Mesodermal cell (in vitro differentiated cells): ENCODE measurements at regions not wholly inside any gene's neighbourhood (a gene's known extent, or its start where the extent isn't known, plus 50 kb on each side); places are given as distances from the start of the nearest gene placed in this dataset.
A peak's percentile ranks its signal among the peaks of the same experiment; 100 is the strongest.

ENCODE experiments used
- H3K27ac ChIP-seq: 2 replicates; pipeline ENCODE4 v1.7.0; 2013; ENCODE audit warnings: mild to moderate bottlenecking, low read depth, low read length, moderate library complexity; ENCODE audit not compliant: severe bottlenecking
- H3K36me3 ChIP-seq: 2 replicates; pipeline ENCODE4 v1.7.1; 2013; ENCODE audit warnings: mild to moderate bottlenecking, low read length, moderate library complexity; ENCODE audit not compliant: control insufficient read depth, insufficient read depth
- H3K4me1 ChIP-seq: one replicate; pipeline ENCODE4 v1.7.1; 2013; ENCODE audit warnings: mild to moderate bottlenecking, low read length; ENCODE audit not compliant: insufficient read depth, control insufficient read depth, poor library complexity, severe bottlenecking
- H3K4me3 ChIP-seq: 2 replicates; pipeline ENCODE4 v1.7.0; 2013; ENCODE audit warnings: low read length, control low read depth, mild to moderate bottlenecking; ENCODE audit not compliant: insufficient read depth, poor library complexity, severe bottlenecking; ENCODE audit errors: extremely low read depth
- H3K9me3 ChIP-seq: 2 replicates; pipeline ENCODE4 v1.7.1; 2013; ENCODE audit warnings: mild to moderate bottlenecking, low read length, moderate library complexity; ENCODE audit not compliant: control insufficient read depth
- WGBS, 2 experiments: methylation state at CpG; one replicate each; pipeline ENCODE4 v1.1.5; 2013; ENCODE audit warnings: missing lambda C conversion rate in 2 of 2; ENCODE audit not compliant: insufficient coverage in 2 of 2; 5-methylcytosine and 5-hydroxymethylcytosine counted together

GRCh38 chr2:236942554-236942953 lies 143.1 kb upstream of the COPS8 start:
- Histone ChIP-seq H3K9me3 (no peaks in the 10 kb centered on the region), H3K4me1 (peaks cover 4% of the 10 kb centered on the region), H3K27ac (no peak overlapping the region), H3K4me3 (no peak overlapping the region), H3K36me3 (no peaks in the 10 kb centered on the region)
- WGBS, 2 experiments, result no CpG with 5 or more reads among the region's 4 CpGs

- Histone ChIP-seq H3K4me1 (peaks cover 4% of the 10 kb centered on the region), H3K4me3 (no peak overlapping the region), H3K36me3 (no peaks in the 10 kb centered on the region), H3K9me3 (no peaks in the 10 kb centered on the region), H3K27ac (no peak overlapping the region)
- WGBS, 2 experiments, result 92 to 97% methylated on average over 3 to 6 of the region's 6 CpGs
These were observed 142.6 kb upstream of the COPS8 start for GRCh38 chr2:236943068-236943467.

DNA sequence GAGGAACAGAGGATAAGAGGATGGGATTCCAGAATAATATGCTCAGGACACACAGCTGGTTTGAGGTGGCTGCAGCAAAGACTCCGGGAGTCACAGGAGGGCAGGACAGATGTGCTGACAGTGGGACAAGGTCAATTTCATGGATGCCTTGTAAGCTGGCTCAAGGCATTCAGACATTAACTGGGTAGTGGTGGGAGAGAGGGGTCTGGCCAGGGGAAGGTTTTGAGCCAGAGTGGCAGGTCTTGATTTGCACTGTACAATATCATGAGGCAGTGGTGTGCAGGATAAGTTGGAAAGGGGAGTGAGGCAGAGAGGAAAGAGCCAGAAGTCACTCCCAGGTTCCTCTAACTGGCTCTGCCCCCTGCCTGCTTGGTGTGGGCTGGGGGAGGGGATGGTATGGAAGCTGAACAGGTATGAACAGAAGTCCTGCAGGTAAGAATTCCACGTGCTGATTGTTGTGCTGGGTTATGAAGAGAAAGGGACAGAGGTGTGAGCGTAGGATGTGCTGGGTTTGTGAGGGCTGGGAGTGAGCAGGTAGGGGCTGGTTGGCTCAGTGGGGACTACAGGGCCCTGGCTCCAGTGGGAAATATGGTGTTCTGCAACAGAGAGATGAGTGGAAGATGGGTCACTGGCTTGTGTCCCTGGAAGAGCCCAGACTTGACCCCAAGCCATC lies 141.7 kb upstream of the COPS8 start:
- Histone ChIP-seq H3K27ac (no peak overlapping the region), H3K4me1 (peaks cover 4% of the 10 kb centered on the region), H3K4me3 (no peak overlapping the region), H3K9me3 (no peaks in the 10 kb centered on the region), H3K36me3 (no peaks in the 10 kb centered on the region)
- WGBS, 2 experiments, result 78 to 93% methylated on average over 3 of the region's 3 CpGs

GRCh38 chr2:236944561-236944960 lies 141.1 kb upstream of the COPS8 start:
- Histone ChIP-seq H3K27ac (no peak overlapping the region), H3K36me3 (no peaks in the 10 kb centered on the region), H3K4me3 (no peak overlapping the region), H3K9me3 (no peaks in the 10 kb centered on the region), H3K4me1 (peaks cover 4% of the 10 kb centered on the region)
- WGBS, 2 experiments, result 84% methylated on average over 3 to 5 of the region's 7 CpGs

- WGBS, 2 experiments, result 92 to 93% methylated on average over 2 to 6 of the region's 6 CpGs
- Histone ChIP-seq H3K27ac (no peak overlapping the region), H3K9me3 (no peaks in the 10 kb centered on the region), H3K4me3 (no peak overlapping the region), H3K36me3 (no peaks in the 10 kb centered on the region), H3K4me1 (peaks cover 4% of the 10 kb centered on the region)
These were observed 140.2 kb upstream of the COPS8 start for GRCh38 chr2:236945431-236946016.

DNA sequence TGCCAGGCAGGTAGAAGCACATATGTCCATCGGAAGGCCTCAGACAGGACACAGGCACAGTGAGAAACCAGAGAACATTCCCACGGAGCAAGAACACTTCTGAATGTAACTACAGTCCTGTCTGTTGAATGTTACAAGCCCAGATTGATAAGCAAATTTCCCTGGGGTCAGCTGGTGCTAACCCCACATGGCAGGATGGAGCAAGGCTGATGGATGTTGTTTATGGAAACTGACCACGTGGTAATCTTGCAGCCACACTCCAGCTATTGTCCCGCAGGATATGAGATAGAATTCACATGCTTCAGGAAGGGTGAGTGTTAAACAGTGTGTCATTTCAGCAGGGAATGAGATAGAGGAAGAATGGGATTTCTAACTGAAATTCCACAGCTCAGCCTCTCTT lies 138.8 kb upstream of the COPS8 start:
- Histone ChIP-seq H3K4me1 (no peaks in the 10 kb centered on the region), H3K27ac (peak overlapping the region; percentile 43), H3K9me3 (no peaks in the 10 kb centered on the region), H3K36me3 (no peaks in the 10 kb centered on the region), H3K4me3 (no peak overlapping the region)
- WGBS, 2 experiments, result 62 to 71% methylated on average over 4 of the region's 4 CpGs

DNA sequence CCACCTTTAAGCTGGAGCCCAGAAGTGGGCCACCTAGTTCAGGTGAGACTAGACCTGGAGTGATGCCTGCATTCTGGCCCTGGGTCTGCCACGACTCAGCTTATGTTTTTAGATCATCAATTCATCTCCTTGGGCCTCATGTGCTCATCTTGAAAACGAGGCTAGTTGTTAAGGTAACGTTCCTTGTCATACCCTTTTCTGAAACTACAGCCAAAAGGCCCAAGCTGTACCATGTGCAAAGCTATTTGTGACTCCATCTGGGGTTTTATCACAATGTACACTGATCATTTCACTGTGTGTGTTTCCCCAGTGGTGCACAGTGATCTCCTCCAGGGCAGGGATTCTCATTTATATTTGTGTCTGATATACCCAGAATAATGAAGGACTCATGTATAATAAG lies 138.4 kb upstream of the COPS8 start:
- Histone ChIP-seq H3K27ac (peak overlapping the region; percentile 43), H3K9me3 (no peaks in the 10 kb centered on the region), H3K4me3 (no peak overlapping the region), H3K4me1 (no peaks in the 10 kb centered on the region), H3K36me3 (no peaks in the 10 kb centered on the region)
- 90 to 100% methylated on average over 3 of the region's 3 CpGs for WGBS, 2 experiments

- Histone ChIP-seq H3K9me3 (no peaks in the 10 kb centered on the region), H3K4me1 (no peaks in the 10 kb centered on the region), H3K4me3 (no peak overlapping the region), H3K27ac (no peak overlapping the region), H3K36me3 (no peaks in the 10 kb centered on the region)
- WGBS, 2 experiments, result 95 to 97% methylated on average over 6 to 9 of the region's 9 CpGs
These were observed 137.8 kb upstream of the COPS8 start for GRCh38 chr2:236947896-236948295.

GRCh38 chr2:236949089-236949905 lies 136.4 kb upstream of the COPS8 start:
- H3K4me1 ChIP-seq, result no peaks in the 10 kb centered on the region
- H3K36me3 ChIP-seq, result no peaks in the 10 kb centered on the region
- H3K27ac ChIP-seq, result no peak overlapping the region
- 74 to 81% methylated on average over 14 to 15 of the region's 20 CpGs for WGBS, 2 experiments
- H3K4me3 ChIP-seq, result no peak overlapping the region
- H3K9me3 ChIP-seq, result no peaks in the 10 kb centered on the region

DNA sequence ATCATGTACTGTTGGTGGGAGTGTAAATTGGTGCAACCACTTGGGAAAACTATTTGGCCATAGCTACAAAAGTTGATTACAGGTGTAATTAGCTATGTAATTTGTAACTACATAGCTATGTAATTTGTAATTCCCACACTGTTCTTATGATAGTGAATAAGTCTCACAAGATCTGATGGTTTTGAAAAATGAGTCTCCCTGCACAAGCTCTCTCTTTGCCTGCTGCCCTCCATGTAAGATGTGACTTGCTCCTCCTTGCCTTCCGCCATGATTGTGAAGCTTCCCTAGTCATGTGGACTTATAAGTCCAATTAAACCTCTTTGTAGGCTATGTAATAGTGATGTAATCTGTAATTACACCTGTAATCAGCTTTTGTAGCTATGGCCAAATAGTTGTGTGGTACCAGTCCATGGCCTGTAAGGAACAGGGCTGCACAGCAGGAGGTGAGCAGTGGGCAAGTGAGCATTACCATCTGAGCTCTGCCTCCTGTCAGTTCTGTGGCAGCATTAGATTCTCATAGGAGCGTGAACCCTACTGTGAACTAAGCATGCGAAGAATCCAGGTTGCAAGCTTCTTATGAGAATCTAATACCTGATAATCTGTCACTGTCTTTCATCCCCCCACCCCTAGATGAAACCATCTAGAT lies 133.7 kb upstream of the COPS8 start:
- no peaks in the 10 kb centered on the region for H3K9me3 ChIP-seq
- WGBS, 2 experiments, result 95 to 97% methylated on average over 2 to 3 of the region's 3 CpGs
- H3K4me3 ChIP-seq, result no peak overlapping the region
- H3K27ac ChIP-seq, result no peak overlapping the region
- no peaks in the 10 kb centered on the region for H3K36me3 ChIP-seq
- peaks cover 16% of the 10 kb centered on the region for H3K4me1 ChIP-seq
